SK-N-SH treated with all-trans-retinoic acid at 6 μM for 48 hours (cell line): ENCODE measurements at regions not wholly inside any gene's neighbourhood (a gene's known extent, or its start where the extent isn't known, plus 50 kb on each side); places are given as distances from the start of the nearest gene placed in this dataset.

Experiments used
- ATAC-seq: fragments of 200-7000 bp; cut with Tn5 transposase; 3 replicates; pipeline ENCODE4 v1.9.1; 2020; ENCODE audit warnings: mild to moderate bottlenecking, moderate library complexity
- ARNTL ChIP-seq: fragments of 450-650 bp; formaldehyde crosslinking; IDR thresholded peaks from 2 replicates; pipeline ENCODE4 v1.5.0; 2020; ENCODE audit warnings: low read depth, mild to moderate bottlenecking, moderate library complexity, borderline replicate concordance
- BACH2 ChIP-seq: fragments of 250-450 bp; sonication (Bioruptor Pico); IDR thresholded peaks from 2 replicates; pipeline ENCODE4 v1.9.0; 2021; ENCODE audit warnings: mild to moderate bottlenecking, borderline replicate concordance
- CREB5 ChIP-seq: fragments of 250-450 bp; sonication (Bioruptor Pico); IDR thresholded peaks from 2 replicates; pipeline ENCODE4 v1.5.1; 2020; ENCODE audit warnings: low read depth, mild to moderate bottlenecking, moderate library complexity
- CSDC2 ChIP-seq: fragments of 250-450 bp; sonication (Bioruptor Pico); IDR thresholded peaks from 2 replicates; pipeline ENCODE4 v1.5.0; 2020; ENCODE audit warnings: mild to moderate bottlenecking, moderate library complexity
- CSRNP3 ChIP-seq: fragments of 250-450 bp; sonication (Bioruptor Pico); IDR thresholded peaks from 2 replicates; pipeline ENCODE4 v1.5.1; 2021; ENCODE audit warnings: mild to moderate bottlenecking, moderate library complexity
- ESRRG ChIP-seq: fragments of 250-450 bp; sonication (Bioruptor Pico); IDR thresholded peaks from 2 replicates; pipeline ENCODE4 v1.6.1; 2021; ENCODE audit warnings: mild to moderate bottlenecking
- GLIS3 ChIP-seq: fragments of 250-450 bp; sonication (Bioruptor Pico); IDR thresholded peaks from 2 replicates; pipeline ENCODE4 v1.5.0; 2020; ENCODE audit warnings: mild to moderate bottlenecking, moderate library complexity
- OSR1 ChIP-seq: fragments of 250-450 bp; sonication (Bioruptor Pico); IDR thresholded peaks from 2 replicates; pipeline ENCODE4 v1.8.0; 2022; ENCODE audit warnings: moderate library complexity, mild to moderate bottlenecking, inconsistent platforms
- PATZ1 ChIP-seq: fragments of 250-450 bp; sonication (Bioruptor Pico); IDR thresholded peaks from 2 replicates; pipeline ENCODE4 v1.8.0; 2020; ENCODE audit warnings: mild to moderate bottlenecking, moderate library complexity, borderline replicate concordance
- POU6F1 ChIP-seq: fragments of 250-450 bp; sonication (Bioruptor Pico); IDR thresholded peaks from 2 replicates; pipeline ENCODE4 v1.8.0; 2021; ENCODE audit warnings: low read depth, mild to moderate bottlenecking, moderate library complexity, borderline replicate concordance
- PPARA ChIP-seq: fragments of 250-450 bp; sonication (Bioruptor Pico); IDR thresholded peaks from 2 replicates; pipeline ENCODE4 v1.5.0; 2020; ENCODE audit warnings: mild to moderate bottlenecking, borderline replicate concordance
- RARB ChIP-seq: fragments of 250-450 bp; sonication (Bioruptor Pico); IDR thresholded peaks from 2 replicates; pipeline ENCODE4 v1.8.0; 2021; ENCODE audit warnings: mild to moderate bottlenecking, moderate library complexity
- SNAI2 ChIP-seq: fragments of 250-450 bp; sonication (Bioruptor Pico); IDR thresholded peaks from 2 replicates; pipeline ENCODE4 v1.5.0; 2020; ENCODE audit warnings: mild to moderate bottlenecking, moderate library complexity
- TCF4 ChIP-seq: fragments of 250-450 bp; sonication (Bioruptor Pico); IDR thresholded peaks from 2 replicates; pipeline ENCODE4 v1.8.0; 2021; ENCODE audit warnings: mild to moderate bottlenecking, moderate library complexity, borderline replicate concordance
- TOX ChIP-seq: fragments of 250-450 bp; sonication (Bioruptor Pico); IDR thresholded peaks from 2 replicates; pipeline ENCODE4 v1.8.0; 2021; ENCODE audit warnings: mild to moderate bottlenecking, moderate library complexity, borderline replicate concordance
- TSHZ2 ChIP-seq: fragments of 250-450 bp; sonication (Bioruptor Pico); IDR thresholded peaks from 2 replicates; pipeline ENCODE4 v1.5.0; 2020; ENCODE audit warnings: mild to moderate bottlenecking, moderate library complexity
- ZC3H10 ChIP-seq: fragments of 250-450 bp; sonication (Bioruptor Pico); IDR thresholded peaks from 2 replicates; pipeline ENCODE4 v1.5.1; 2021; ENCODE audit warnings: mild to moderate bottlenecking, moderate library complexity
- ZFP3 ChIP-seq: fragments of 250-450 bp; sonication (Bioruptor Pico); IDR thresholded peaks from 2 replicates; pipeline ENCODE4 v1.5.0; 2020; ENCODE audit warnings: mild to moderate bottlenecking, moderate library complexity
- ZFP30 ChIP-seq: fragments of 450-650 bp; formaldehyde crosslinking; IDR thresholded peaks from 2 replicates; pipeline ENCODE4 v1.5.0; 2022; ENCODE audit warnings: mild to moderate bottlenecking, moderate library complexity
- ZNF70 ChIP-seq: fragments of 450-650 bp; formaldehyde crosslinking; IDR thresholded peaks from 2 replicates; pipeline ENCODE4 v1.5.0; 2020; ENCODE audit warnings: mild to moderate bottlenecking, moderate library complexity
- ZNF8 ChIP-seq: fragments of 450-650 bp; formaldehyde crosslinking; IDR thresholded peaks from 2 replicates; pipeline ENCODE4 v1.5.0; 2020; ENCODE audit warnings: mild to moderate bottlenecking, moderate library complexity

GRCh38 chr21:41659791-41660560 is 106.9 kb downstream of the RIPK4 start:
- TF ChIP-seq ZNF8 (no peak), RARB (CRISPR knock-in tag) (no peak), ZNF70 (CRISPR knock-in tag) (no peak), ZC3H10 (CRISPR knock-in tag) (no peak), ZFP30 (CRISPR knock-in tag) (no peak), POU6F1 (CRISPR knock-in tag) (no peak), SNAI2 (CRISPR knock-in tag) (no peak), CREB5 (CRISPR knock-in tag) (no peak), OSR1 (no peak), GLIS3 (CRISPR knock-in tag) (no peak), TOX (no peak), PPARA (no peak), TCF4 (CRISPR knock-in tag) (no peak), CSRNP3 (CRISPR knock-in tag) (no peak), ZFP3 (CRISPR knock-in tag) (no peak), ARNTL (CRISPR knock-in tag) (no peak), CSDC2 (CRISPR knock-in tag) (no peak)
- peak; percentile 81 for ATAC-seq

- TF ChIP-seq OSR1 = no peak
- no peak for TF ChIP-seq POU6F1 (CRISPR knock-in tag)
- no peak for TF ChIP-seq ZFP30 (CRISPR knock-in tag)
- TF ChIP-seq ESRRG (CRISPR knock-in tag) = no peak
- no peak for TF ChIP-seq ZFP3 (CRISPR knock-in tag)
- TF ChIP-seq PATZ1 (CRISPR knock-in tag) = no peak
- TF ChIP-seq TSHZ2 = no peak
- no peak for TF ChIP-seq RARB (CRISPR knock-in tag)
- no peak for TF ChIP-seq BACH2 (CRISPR knock-in tag)
- TF ChIP-seq CSRNP3 (CRISPR knock-in tag) = no peak
- TF ChIP-seq CSDC2 (CRISPR knock-in tag) = no peak
- TF ChIP-seq ARNTL (CRISPR knock-in tag) = no peak
- TF ChIP-seq GLIS3 (CRISPR knock-in tag) = no peak
- TF ChIP-seq, all 23 proteins: peak for 0
- ATAC-seq = no peak
Observed at GRCh38 chr21:41656946-41657525, 109.8 kb downstream of the RIPK4 start.
